NCI-H2081 treated with DMSO at 0.1 percent for 48 hours (cell line): ENCODE measurements at regions not wholly inside any gene's neighbourhood (a gene's known extent, or its start where the extent isn't known, plus 50 kb on each side); places are given as distances from the start of the nearest gene placed in this dataset.
"Not testable (repeated sequence)": the region's sequence is repeated elsewhere in the genome, so short reads cannot be mapped to it uniquely, and the experiment has no call there.

ENCODE experiments used
- DNase-seq: peaks from one replicate; lab custom pipeline; 2025; lab: John Stamatoyannopoulos, UW

- DNase-seq, result no peak
These were observed 395.0 kb downstream of the ZEB2 start for GRCh38 chr2:144124882-144125281.

- no peak for DNase-seq
These were observed 399.4 kb downstream of the ZEB2 start for GRCh38 chr2:144120487-144120886.

- no peak for DNase-seq
These were observed 402.8 kb downstream of the ZEB2 start for GRCh38 chr2:144117086-144117485.

GRCh38 chr2:144115739-144116291 lies 404.1 kb downstream of the ZEB2 start:
- DNase-seq, result no peak

GRCh38 chr2:144114760-144115159 lies 405.2 kb downstream of the ZEB2 start:
- no peak for DNase-seq

- DNase-seq, result no peak
These were observed 408.5 kb downstream of the ZEB2 start for GRCh38 chr2:144111437-144111836.

GRCh38 chr2:144106104-144106503 lies 413.8 kb downstream of the ZEB2 start:
- not testable (repeated sequence) for DNase-seq

GRCh38 chr2:144102386-144102785 lies 417.5 kb downstream of the ZEB2 start:
- no peak for DNase-seq

- no peak for DNase-seq
These were observed 420.0 kb downstream of the ZEB2 start for GRCh38 chr2:144099780-144100377.

- no peak for DNase-seq
These were observed 420.6 kb downstream of the ZEB2 start for GRCh38 chr2:144099340-144099739.

- no peak for DNase-seq
These were observed 422.3 kb downstream of the ZEB2 start for GRCh38 chr2:144097440-144098225.

- DNase-seq, result no peak
These were observed 423.4 kb downstream of the ZEB2 start for GRCh38 chr2:144096531-144096930.

- DNase-seq, result no peak
These were observed 425.3 kb downstream of the ZEB2 start for GRCh38 chr2:144094408-144095151.

- no peak for DNase-seq
These were observed 428.3 kb downstream of the ZEB2 start for GRCh38 chr2:144091622-144092021.

- no peak for DNase-seq
These were observed 431.1 kb downstream of the ZEB2 start for GRCh38 chr2:144088863-144089262.

GRCh38 chr2:144086965-144087364 lies 433.0 kb downstream of the ZEB2 start:
- DNase-seq, result no peak

- no peak for DNase-seq
These were observed 434.9 kb downstream of the ZEB2 start for GRCh38 chr2:144085016-144085415.

GRCh38 chr2:144084114-144084661 lies 435.7 kb downstream of the ZEB2 start:
- DNase-seq, result no peak

GRCh38 chr2:144083211-144083610 lies 436.7 kb downstream of the ZEB2 start:
- DNase-seq, result no peak

- no peak for DNase-seq
These were observed 437.1 kb downstream of the ZEB2 start for GRCh38 chr2:144082777-144083176.

GRCh38 chr2:144082327-144082726 lies 437.6 kb downstream of the ZEB2 start:
- DNase-seq, result no peak

GRCh38 chr2:144081272-144081671 lies 438.6 kb downstream of the ZEB2 start:
- DNase-seq, result no peak
